NCI-H1694 (cell line): ENCODE measurements at regions not wholly inside any gene's neighbourhood (a gene's known extent, or its start where the extent isn't known, plus 50 kb on each side); places are given as distances from the start of the nearest gene placed in this dataset.

Experiments
- DNase-seq: peaks from one replicate; lab custom pipeline; 2025; lab: John Stamatoyannopoulos, UW

DNA sequence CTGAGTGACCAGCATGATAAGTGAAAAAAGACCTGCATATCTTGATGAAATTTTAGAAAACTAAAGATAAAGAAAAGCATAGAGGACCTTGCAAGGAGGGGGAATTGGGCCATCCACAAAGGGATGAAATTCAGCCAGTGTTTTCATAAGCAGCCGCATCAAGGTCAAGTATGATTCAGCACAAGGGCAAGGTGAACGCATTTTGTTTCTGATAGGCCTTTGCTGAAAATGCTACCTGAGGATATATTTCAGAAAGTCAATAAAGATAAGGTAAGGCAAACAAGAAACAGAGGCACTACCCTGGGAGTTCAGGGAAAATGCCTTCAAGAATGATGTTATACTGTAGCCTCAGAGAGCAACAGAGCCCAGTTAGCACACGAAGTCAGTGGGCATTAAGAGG is 55.0 kb upstream of the SHH start:
- DNase-seq = no peak

DNA sequence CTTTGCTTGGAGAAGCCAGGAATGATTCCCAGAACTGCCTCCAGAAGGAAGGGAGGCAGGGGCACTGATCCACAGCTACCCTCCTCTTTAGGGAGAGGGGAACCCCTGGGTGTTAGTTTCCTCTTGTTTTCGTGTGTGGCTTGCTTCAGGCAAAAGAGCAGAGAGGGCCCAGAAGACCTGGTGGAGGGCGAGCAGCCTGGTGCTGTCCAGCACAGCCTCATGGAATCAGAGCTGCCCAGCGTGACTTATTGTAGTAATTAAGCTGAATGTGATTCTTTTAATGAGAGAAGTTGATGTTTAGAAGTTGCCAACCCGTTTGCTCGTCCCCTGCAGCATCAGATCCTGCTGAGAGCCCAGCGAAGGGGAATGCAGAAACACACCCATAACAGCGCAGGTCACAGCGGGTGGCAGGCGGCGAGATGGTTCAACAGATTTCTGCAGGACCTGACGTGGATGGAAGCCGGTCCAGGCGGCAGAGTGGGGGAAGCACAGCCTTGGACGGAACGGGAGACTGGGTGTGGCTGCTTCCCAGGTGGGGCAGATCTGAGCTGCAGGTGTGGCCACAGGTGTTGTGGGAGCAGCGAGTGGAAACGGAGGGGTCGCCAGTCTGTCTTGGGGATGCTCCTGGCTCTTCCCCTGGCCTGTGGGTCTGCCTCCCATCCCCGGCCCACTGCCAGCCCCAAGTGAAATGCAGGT is 53.7 kb upstream of the SHH start:
- no peak for DNase-seq

DNA sequence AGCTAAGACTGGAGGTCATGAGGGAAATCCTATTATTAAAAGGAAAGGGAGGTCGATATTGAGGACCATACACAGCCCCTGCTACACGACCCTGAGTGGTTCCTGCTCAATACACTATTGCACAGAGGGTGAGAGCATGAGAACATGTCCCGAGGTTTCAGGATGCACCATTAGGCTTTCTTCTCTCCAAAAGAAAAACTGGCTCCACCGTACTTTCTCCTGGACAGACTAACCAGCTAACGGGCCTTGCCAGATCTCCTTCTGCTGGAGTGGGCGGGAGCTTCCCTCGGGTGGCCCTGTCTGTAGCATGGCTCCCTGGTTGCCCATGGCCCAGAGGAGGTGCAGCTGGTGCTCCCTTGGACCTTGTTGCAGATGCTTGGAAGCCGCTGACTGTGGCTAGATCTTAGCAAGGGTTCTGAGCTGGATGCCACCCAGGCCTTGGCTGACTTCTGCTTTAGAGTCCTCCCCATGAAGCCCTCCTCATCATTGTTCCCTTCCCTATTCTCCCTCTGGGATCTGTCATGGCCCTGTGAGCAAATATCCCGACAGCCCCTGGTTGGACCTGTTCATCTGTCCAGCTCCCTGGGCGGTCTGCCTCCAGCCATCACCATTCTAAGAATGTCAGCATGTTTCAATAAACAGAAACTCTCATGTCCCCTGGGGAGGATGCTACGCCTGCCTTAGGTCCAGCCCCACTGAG is 52.9 kb upstream of the SHH start:
- DNase-seq = no peak

DNA sequence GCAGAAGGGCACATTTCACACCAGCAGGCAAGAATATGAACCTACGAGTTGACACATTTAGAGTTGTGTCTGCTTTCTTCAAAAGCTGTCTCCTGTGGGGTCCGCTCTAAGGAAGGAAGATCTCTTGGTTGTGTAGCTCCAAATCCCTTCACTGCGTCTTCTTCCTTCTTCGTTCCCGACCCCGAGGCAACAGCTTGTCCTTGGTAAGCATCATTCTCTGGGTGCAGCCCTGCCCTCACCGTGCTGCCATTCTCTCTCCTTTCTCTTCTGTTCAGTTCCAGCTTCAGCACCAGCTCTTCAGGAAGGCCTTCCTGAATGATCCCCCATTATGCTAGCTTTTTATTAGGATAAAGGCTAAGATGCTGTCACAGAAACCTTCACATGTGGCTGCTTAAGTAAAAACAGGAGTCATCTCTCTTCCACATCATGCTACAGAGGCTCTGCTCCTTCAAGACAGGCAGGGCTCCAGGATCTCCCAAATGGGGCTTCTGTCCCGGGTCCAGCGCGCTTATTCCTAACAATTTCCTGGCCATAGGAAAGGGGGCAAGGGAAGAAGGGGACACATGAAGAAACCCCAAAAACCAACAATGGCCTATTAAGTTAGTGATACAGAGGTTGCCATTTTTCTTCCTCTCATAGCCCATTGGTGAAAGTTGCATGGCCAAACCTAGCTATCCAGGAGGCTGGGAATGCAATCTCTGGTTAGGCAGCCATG is 52.2 kb upstream of the SHH start:
- DNase-seq = no peak

DNA sequence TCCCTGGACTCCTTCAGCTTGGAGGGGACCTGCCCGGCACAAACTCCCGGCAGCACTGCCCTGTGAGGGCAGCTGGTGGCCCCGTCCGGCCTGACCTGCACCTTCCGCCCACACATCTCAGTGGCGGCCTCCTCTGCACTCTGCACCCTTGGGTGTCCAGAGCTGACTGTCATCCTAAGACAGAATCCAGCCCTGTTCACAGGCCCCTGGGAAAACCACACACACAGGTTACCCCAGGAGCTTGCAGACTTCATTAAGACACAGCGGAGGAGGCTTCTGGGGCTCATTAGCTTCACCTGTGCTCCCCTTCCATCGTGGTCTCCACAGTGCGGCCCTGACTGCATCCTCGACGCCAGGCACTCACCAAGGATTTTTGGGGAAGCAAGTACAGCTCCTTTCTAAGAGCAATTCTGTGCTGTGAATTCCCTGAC is 51.5 kb upstream of the SHH start:
- no peak for DNase-seq

DNA sequence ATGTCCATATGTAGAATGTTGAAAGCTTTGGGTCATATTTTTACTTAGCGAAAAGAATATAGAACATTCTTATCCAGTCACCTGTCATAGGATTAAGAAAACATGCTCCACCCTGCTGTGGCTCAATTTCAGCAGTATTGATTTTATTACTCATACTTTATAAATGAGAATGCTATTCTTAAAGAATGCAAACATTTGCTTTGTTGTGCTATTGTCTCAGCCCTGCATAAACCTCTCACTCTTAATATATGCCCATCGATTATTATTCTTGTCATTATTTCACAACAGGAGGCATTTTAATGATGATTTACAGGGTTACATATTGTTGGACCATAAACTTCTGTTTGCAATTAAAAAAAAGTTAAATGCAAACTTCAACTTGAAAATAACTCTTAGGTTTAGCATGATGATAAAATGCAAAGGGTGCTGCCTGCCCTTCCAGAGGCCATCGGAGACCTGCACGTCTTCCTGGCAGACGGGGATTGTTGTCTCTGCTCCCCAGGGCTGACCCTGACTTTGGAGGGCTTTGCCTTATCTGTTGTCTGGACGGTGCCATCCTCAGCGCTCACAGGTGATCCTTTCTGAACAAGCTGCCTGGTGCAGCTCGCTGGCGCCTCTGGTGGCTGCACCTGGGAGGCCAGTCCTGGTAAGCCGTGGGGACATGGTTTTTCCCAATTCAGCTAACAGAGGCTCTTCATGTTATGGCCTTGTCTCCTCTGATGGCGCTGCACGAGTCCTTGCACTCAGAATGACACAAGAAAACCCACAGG is 50.0 kb upstream of the SHH start:
- DNase-seq = no peak
